GM23248 (cell line): ENCODE measurements at regions not wholly inside any gene's neighbourhood (a gene's known extent, or its start where the extent isn't known, plus 50 kb on each side); places are given as distances from the start of the nearest gene placed in this dataset.
A peak's percentile ranks its signal among the peaks of the same experiment; 100 is the strongest.
"Not testable (repeated sequence)": the region's sequence is repeated elsewhere in the genome, so short reads cannot be mapped to it uniquely, and the experiment has no call there.

Experiments
- DNase-seq: peaks from one replicate; pipeline ENCODE4 v3.0.0-alpha.2; 2015
- H2AFZ ChIP-seq: fragments of 200-600 bp; sonication (generic); 2 replicates; pipeline ENCODE4 v1.6.1; 2016; ENCODE audit warnings: antibody characterized with exemption
- H3F3A ChIP-seq: fragments of 200-600 bp; sonication (generic); 2 replicates; pipeline ENCODE4 v1.6.1; 2016; ENCODE audit warnings: mild to moderate bottlenecking, antibody characterized with exemption, mixed run types; ENCODE audit not compliant: insufficient read depth
- H3K27ac ChIP-seq: fragments of 200-600 bp; sonication (generic); 2 replicates; pipeline ENCODE4 v1.5.1; 2016; ENCODE audit warnings: mild to moderate bottlenecking
- H3K27me3 ChIP-seq: fragments of 200-600 bp; sonication (generic); replicated peaks from 2 replicates; pipeline ENCODE4 v1.6.1; 2016; ENCODE audit warnings: mild to moderate bottlenecking; ENCODE audit not compliant: insufficient read depth
- H3K36me3 ChIP-seq: fragments of 200-600 bp; sonication (generic); 2 replicates; pipeline ENCODE4 v1.6.1; 2016; ENCODE audit warnings: low read depth, mild to moderate bottlenecking
- H3K4me1 ChIP-seq: fragments of 200-600 bp; sonication (generic); 2 replicates; pipeline ENCODE4 v1.6.1; 2016; ENCODE audit warnings: mild to moderate bottlenecking; ENCODE audit not compliant: insufficient read depth
- H3K4me2 ChIP-seq: fragments of 200-600 bp; sonication (generic); one replicate; pipeline ENCODE4 v1.6.1; 2016; ENCODE audit warnings: mild to moderate bottlenecking; ENCODE audit not compliant: unreplicated experiment
- H3K4me3 ChIP-seq: fragments of 200-600 bp; sonication (generic); 2 replicates; pipeline ENCODE4 v1.5.1; 2016; ENCODE audit warnings: mild to moderate bottlenecking
- H3K79me2 ChIP-seq: fragments of 200-600 bp; sonication (generic); 2 replicates; pipeline ENCODE4 v1.6.1; 2016; ENCODE audit warnings: mild to moderate bottlenecking; ENCODE audit not compliant: insufficient read depth
- H3K9ac ChIP-seq: fragments of 200-600 bp; sonication (generic); 2 replicates; pipeline ENCODE4 v1.6.1; 2016; ENCODE audit warnings: mild to moderate bottlenecking
- H3K9me2 ChIP-seq: fragments of 200-600 bp; sonication (generic); 2 replicates; pipeline ENCODE4 v1.6.1; 2016; ENCODE audit warnings: mixed run types, mild to moderate bottlenecking, moderate library complexity; ENCODE audit not compliant: insufficient read depth
- H3K9me3 ChIP-seq: fragments of 200-600 bp; sonication (generic); one replicate; pipeline ENCODE4 v1.6.1; 2017; ENCODE audit warnings: low read depth
- H4K20me1 ChIP-seq: fragments of 200-600 bp; sonication (generic); 2 replicates; pipeline ENCODE4 v1.6.0; 2016; ENCODE audit not compliant: insufficient read depth
- EZH2 ChIP-seq: fragments of 200-600 bp; sonication (generic); IDR thresholded peaks from 2 replicates; pipeline ENCODE4 v1.6.1; 2018; ENCODE audit warnings: antibody characterized with exemption, mild to moderate bottlenecking; ENCODE audit not compliant: insufficient read depth, poor library complexity, severe bottlenecking
- EZH2phosphoT487 ChIP-seq: fragments of 200-600 bp; sonication (generic); IDR thresholded peaks from 2 replicates; pipeline ENCODE4 v1.6.1; 2018; ENCODE audit warnings: antibody characterized with exemption, moderate library complexity, mild to moderate bottlenecking, low read depth; ENCODE audit not compliant: insufficient read depth
- WGBS, 2 experiments: methylation state at CpG; one replicate each; pipeline ENCODE4 v1.1.6; 2015 to 2017; ENCODE audit warnings: low lambda C conversion rate in 2 of 2, low coverage in 1 of 2; ENCODE audit errors: missing lambda C conversion rate in 2 of 2; 5-methylcytosine and 5-hydroxymethylcytosine counted together
- in situ Hi-C: fragments of 300-500 bp; cut with MboI; formaldehyde crosslinking; loops from 2 replicates; pipeline ENCODE4 v1.15.0; 2020

GRCh38 chr3:152642658-152643057, 192.3 kb upstream of the P2RY1 start:
- no peak for DNase-seq
- Histone ChIP-seq H3K27ac (no peak overlapping the region), H4K20me1 (no peaks in the 10 kb centered on the region), H3K36me3 (no peaks in the 10 kb centered on the region), H3K9me3 (no peaks in the 10 kb centered on the region), H2AFZ (no peak overlapping the region), H3K27me3 (no peaks in the 10 kb centered on the region), H3F3A (no peaks in the 10 kb centered on the region), H3K79me2 (no peaks in the 10 kb centered on the region), H3K9me2 (no peaks in the 10 kb centered on the region), H3K4me1 (peaks cover 8% of the 10 kb centered on the region; the same call in 1 of the 2 replicates), H3K4me3 (no peak overlapping the region), H3K9ac (no peak overlapping the region), H3K4me2 (no peak overlapping the region)
- TF ChIP-seq EZH2: no peak
- TF ChIP-seq EZH2phosphoT487: no peak
- 93 to 97% methylated on average over 2 of the region's 2 CpGs for WGBS, 2 experiments
- in situ Hi-C loops: no loop called here

GRCh38 chr3:152644478-152644877, 190.5 kb upstream of the P2RY1 start:
- Histone ChIP-seq H3K27me3 (no peaks in the 10 kb centered on the region), H3K4me3 (no peak overlapping the region), H4K20me1 (no peaks in the 10 kb centered on the region), H3K4me1 (peaks cover 1% of the 10 kb centered on the region; the same call in 1 of the 2 replicates), H3K36me3 (no peaks in the 10 kb centered on the region), H3K4me2 (no peak overlapping the region), H3K9me3 (no peaks in the 10 kb centered on the region), H3K27ac (no peak overlapping the region), H3K9me2 (no peaks in the 10 kb centered on the region), H3F3A (no peaks in the 10 kb centered on the region), H3K9ac (no peak overlapping the region), H2AFZ (no peak overlapping the region), H3K79me2 (no peaks in the 10 kb centered on the region)
- in situ Hi-C loops: no loop called here
- TF ChIP-seq EZH2phosphoT487: no peak
- DNase-seq: no peak

- in situ Hi-C loops: no loop called here
- Histone ChIP-seq H3K27me3 (no peaks in the 10 kb centered on the region), H2AFZ (no peak overlapping the region), H3K27ac (no peak overlapping the region), H3K9ac (no peak overlapping the region), H3K9me3 (no peaks in the 10 kb centered on the region), H3F3A (no peaks in the 10 kb centered on the region), H3K79me2 (no peaks in the 10 kb centered on the region), H3K4me3 (no peak overlapping the region), H3K4me2 (no peak overlapping the region), H3K36me3 (no peaks in the 10 kb centered on the region), H4K20me1 (no peaks in the 10 kb centered on the region), H3K4me1 (no peaks in the 10 kb centered on the region), H3K9me2 (no peaks in the 10 kb centered on the region)
- WGBS, 2 experiments: 22 to 28% methylated on average over 4 of the region's 4 CpGs
- TF ChIP-seq EZH2 (no peak), EZH2phosphoT487 (no peak)
- no peak for DNase-seq
Observed at GRCh38 chr3:152646004-152646403, 188.9 kb upstream of the P2RY1 start.

GRCh38 chr3:152650177-152650576, 184.8 kb upstream of the P2RY1 start:
- 49% methylated on average over 4 of the region's 4 CpGs for WGBS, 2 experiments
- H3K36me3 ChIP-seq: no peaks in the 10 kb centered on the region
- H3K27me3 ChIP-seq: no peaks in the 10 kb centered on the region
- no peak overlapping the region for H3K27ac ChIP-seq
- no peaks in the 10 kb centered on the region for H3K79me2 ChIP-seq
- H3K4me3 ChIP-seq: no peak overlapping the region
- in situ Hi-C loops: no loop called here
- H3K4me2 ChIP-seq: no peak overlapping the region
- H3F3A ChIP-seq: no peaks in the 10 kb centered on the region
- H3K9me3 ChIP-seq: no peaks in the 10 kb centered on the region
- no peaks in the 10 kb centered on the region for H4K20me1 ChIP-seq
- H3K9me2 ChIP-seq: no peaks in the 10 kb centered on the region
- DNase-seq: peak; percentile 16
- no peak overlapping the region for H3K9ac ChIP-seq
- H3K4me1 ChIP-seq: no peaks in the 10 kb centered on the region
- TF ChIP-seq EZH2 (no peak), EZH2phosphoT487 (no peak)
- H2AFZ ChIP-seq: 0 out of 2 replicates have a peak overlapping the region, but pooled peaks have one; percentile 14

GRCh38 chr3:152650923-152651322, 184.0 kb upstream of the P2RY1 start:
- H3K79me2 ChIP-seq, H3K4me1 ChIP-seq, H3K36me3 ChIP-seq, H3K4me3 ChIP-seq, H3K9me3 ChIP-seq, H3K27me3 ChIP-seq, in situ Hi-C loops, H3F3A ChIP-seq, H3K27ac ChIP-seq, H3K4me2 ChIP-seq, H3K9me2 ChIP-seq, H3K9ac ChIP-seq, H4K20me1 ChIP-seq, H2AFZ ChIP-seq, DNase-seq: not testable (repeated sequence)
- 78 to 83% methylated on average over 4 of the region's 4 CpGs for WGBS, 2 experiments
